ENCODE measurements at regions not wholly inside any gene's neighbourhood (a gene's known extent, or its start where the extent isn't known, plus 50 kb on each side); places are given as distances from the start of the nearest gene placed in this dataset.

- no peak for TF ChIP-seq CTCF (IDR thresholded peaks at IDR 0.05)
- no peak for TF ChIP-seq POLR2A (IDR thresholded peaks at IDR 0.05)
Measured at GRCh38 chr12:67068204-67068731, 200.9 kb upstream of the CAND1 start.

Data from Peyer's patch (tissue), 4 donors.